K562 (cell line): ENCODE measurements at regions not wholly inside any gene's neighbourhood (a gene's known extent, or its start where the extent isn't known, plus 50 kb on each side); places are given as distances from the start of the nearest gene placed in this dataset.

ENCODE experiments used
- MCM3 ChIP-seq: fragments of 450-650 bp; IDR thresholded peaks from 2 replicates; pipeline ENCODE4 v1.6.1; 2016
- ZNF707 ChIP-seq: fragments of 250-450 bp; sonication (Bioruptor Pico); conservative IDR thresholded peaks from 2 replicates; pipeline ENCODE4 v1.8.0; 2022; ENCODE audit warnings: inconsistent platforms, mild to moderate bottlenecking, moderate library complexity
- TF ChIP-seq, protein P1 (sequence below): sonication (generic); formaldehyde crosslinking; IDR thresholded peaks from 2 replicates; pipeline ENCODE4 v1.8.1; 2023; ENCODE audit warnings: missing genetic modification reagents, mild to moderate bottlenecking, borderline replicate concordance
- TF ChIP-seq, protein P2 (sequence below): sonication (generic); formaldehyde crosslinking; IDR thresholded peaks from 2 replicates; pipeline ENCODE4 v1.8.0; 2022; ENCODE audit warnings: missing genetic modification reagents, mild to moderate bottlenecking, moderate library complexity, borderline replicate concordance
- TF ChIP-seq, protein P3 (sequence below), 3 experiments: IDR thresholded peaks in 2 of 3; conservative IDR thresholded peaks in 1 of 3; 2 replicates each; pipeline ENCODE4 v1.5.1; 2011 to 2012; ENCODE audit warnings: low read length in 3 of 3, mild to moderate bottlenecking in 3 of 3, control low read depth in 2 of 3, improper control_type of control experiment in 1 of 3, inconsistent platforms in 1 of 3, low read depth in 1 of 3, mixed read lengths in 1 of 3, moderate library complexity in 1 of 3; ENCODE audit not compliant: insufficient read depth in 2 of 3

DNA sequence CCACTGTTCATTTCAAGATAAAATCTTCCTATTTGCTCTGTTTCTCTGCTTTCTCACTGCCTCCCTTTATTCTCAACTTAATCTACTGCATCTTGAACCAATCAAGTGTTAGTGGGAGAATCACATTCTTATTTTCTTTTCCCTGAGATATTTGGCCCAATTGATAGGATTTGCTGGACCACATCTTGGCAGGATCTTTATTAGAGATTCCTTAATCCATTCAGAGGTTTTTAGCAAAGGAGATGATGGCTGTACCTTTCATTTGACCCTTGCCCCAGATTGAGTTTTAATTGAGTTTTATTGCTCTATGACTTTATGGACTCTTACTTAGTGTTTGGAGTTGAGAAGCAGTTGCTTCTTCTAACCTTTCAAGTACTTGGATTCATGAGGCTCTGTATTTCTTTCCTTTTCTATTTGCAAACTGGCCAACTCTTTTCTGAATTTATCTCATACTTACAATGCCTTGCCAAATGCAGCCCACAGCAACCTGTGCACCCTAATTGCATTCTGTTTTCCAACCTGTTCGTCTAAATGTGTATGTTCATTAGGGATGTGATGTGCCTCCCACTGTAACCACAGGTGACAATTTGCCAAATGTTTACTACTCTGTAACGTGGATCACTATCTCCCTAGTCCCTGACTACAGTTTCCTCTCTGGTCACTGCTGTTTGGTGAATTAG lies 274.8 kb upstream of the KAZN start (continued):
- TF ChIP-seq, protein P1, sequence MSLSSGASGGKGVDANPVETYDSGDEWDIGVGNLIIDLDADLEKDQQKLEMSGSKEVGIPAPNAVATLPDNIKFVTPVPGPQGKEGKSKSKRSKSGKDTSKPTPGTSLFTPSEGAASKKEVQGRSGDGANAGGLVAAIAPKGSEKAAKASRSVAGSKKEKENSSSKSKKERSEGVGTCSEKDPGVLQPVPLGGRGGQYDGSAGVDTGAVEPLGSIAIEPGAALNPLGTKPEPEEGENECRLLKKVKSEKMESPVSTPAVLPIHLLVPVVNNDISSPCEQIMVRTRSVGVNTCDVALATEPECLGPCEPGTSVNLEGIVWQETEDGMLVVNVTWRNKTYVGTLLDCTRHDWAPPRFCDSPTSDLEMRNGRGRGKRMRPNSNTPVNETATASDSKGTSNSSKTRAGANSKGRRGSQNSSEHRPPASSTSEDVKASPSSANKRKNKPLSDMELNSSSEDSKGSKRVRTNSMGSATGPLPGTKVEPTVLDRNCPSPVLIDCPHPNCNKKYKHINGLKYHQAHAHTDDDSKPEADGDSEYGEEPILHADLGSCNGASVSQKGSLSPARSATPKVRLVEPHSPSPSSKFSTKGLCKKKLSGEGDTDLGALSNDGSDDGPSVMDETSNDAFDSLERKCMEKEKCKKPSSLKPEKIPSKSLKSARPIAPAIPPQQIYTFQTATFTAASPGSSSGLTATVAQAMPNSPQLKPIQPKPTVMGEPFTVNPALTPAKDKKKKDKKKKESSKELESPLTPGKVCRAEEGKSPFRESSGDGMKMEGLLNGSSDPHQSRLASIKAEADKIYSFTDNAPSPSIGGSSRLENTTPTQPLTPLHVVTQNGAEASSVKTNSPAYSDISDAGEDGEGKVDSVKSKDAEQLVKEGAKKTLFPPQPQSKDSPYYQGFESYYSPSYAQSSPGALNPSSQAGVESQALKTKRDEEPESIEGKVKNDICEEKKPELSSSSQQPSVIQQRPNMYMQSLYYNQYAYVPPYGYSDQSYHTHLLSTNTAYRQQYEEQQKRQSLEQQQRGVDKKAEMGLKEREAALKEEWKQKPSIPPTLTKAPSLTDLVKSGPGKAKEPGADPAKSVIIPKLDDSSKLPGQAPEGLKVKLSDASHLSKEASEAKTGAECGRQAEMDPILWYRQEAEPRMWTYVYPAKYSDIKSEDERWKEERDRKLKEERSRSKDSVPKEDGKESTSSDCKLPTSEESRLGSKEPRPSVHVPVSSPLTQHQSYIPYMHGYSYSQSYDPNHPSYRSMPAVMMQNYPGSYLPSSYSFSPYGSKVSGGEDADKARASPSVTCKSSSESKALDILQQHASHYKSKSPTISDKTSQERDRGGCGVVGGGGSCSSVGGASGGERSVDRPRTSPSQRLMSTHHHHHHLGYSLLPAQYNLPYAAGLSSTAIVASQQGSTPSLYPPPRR (CRISPR knock-in tag), result no peak
- no peak for TF ChIP-seq MCM3
- TF ChIP-seq, protein P2, sequence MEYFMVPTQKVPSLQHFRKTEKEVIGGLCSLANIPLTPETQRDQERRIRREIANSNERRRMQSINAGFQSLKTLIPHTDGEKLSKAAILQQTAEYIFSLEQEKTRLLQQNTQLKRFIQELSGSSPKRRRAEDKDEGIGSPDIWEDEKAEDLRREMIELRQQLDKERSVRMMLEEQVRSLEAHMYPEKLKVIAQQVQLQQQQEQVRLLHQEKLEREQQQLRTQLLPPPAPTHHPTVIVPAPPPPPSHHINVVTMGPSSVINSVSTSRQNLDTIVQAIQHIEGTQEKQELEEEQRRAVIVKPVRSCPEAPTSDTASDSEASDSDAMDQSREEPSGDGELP, result no peak
- TF ChIP-seq, protein P3, sequence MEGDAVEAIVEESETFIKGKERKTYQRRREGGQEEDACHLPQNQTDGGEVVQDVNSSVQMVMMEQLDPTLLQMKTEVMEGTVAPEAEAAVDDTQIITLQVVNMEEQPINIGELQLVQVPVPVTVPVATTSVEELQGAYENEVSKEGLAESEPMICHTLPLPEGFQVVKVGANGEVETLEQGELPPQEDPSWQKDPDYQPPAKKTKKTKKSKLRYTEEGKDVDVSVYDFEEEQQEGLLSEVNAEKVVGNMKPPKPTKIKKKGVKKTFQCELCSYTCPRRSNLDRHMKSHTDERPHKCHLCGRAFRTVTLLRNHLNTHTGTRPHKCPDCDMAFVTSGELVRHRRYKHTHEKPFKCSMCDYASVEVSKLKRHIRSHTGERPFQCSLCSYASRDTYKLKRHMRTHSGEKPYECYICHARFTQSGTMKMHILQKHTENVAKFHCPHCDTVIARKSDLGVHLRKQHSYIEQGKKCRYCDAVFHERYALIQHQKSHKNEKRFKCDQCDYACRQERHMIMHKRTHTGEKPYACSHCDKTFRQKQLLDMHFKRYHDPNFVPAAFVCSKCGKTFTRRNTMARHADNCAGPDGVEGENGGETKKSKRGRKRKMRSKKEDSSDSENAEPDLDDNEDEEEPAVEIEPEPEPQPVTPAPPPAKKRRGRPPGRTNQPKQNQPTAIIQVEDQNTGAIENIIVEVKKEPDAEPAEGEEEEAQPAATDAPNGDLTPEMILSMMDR (IDR thresholded peaks at IDR 0.05 in 2 of 3, conservative IDR thresholded peaks at IDR 0.05 in 1 of 3; ENCODE audit: insufficient read depth in 2 of 3, low read depth in 1 of 3, low read length in 3 of 3), result no peak
- TF ChIP-seq ZNF707 (CRISPR knock-in tag), result no peak
